DMS 273 (cell line): ENCODE measurements at regions not wholly inside any gene's neighbourhood (a gene's known extent, or its start where the extent isn't known, plus 50 kb on each side); places are given as distances from the start of the nearest gene placed in this dataset.
A peak's percentile ranks its signal among the peaks of the same experiment; 100 is the strongest.
"Not testable (repeated sequence)": the region's sequence is repeated elsewhere in the genome, so short reads cannot be mapped to it uniquely, and the experiment has no call there.

Source experiments
- DNase-seq: peaks from one replicate; lab custom pipeline; 2025; ENCODE audit not compliant: unreplicated experiment; lab: John Stamatoyannopoulos, UW

DNA sequence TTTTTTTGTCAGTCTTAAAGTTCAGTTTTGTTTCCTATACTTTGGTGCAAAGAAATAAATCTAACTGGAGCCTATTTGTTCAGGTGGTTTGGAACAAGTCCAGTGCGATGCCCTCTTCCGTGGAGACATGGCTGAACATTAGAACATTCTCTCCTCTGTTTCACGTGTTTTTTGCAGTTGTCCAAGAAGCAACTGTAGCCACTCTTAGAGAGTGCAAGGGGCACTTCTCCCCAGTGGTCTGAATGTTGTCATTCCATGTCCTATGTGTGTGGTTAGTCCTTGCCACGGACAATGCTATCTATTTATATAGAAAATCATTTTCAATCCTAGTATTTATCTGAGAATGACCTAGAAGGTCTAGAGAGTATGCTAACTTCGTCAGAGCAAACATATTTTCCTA, 1232.5 kb upstream of the SEL1L start:
- no peak for DNase-seq

GRCh38 chr14:82766996-82767395, 1233.3 kb upstream of the SEL1L start:
- no peak for DNase-seq

DNA sequence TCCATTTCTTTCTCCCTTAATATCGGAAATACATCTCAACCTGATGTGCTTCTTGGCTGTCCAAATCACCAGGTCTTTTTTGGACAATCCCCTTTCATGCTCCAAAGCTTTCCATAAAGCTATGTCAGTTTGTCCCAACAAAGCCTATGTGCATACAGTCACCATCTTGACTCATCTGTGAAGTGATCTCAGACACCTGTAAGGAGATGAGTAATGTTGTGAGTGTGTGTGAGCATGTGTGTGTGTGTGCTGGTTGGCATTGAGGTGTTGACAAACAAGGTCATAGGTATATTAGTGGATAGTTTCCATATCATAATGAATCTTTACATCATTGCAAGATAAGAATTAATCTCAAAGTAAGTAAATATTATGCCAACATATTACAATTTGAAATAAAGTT, 1243.3 kb upstream of the SEL1L start:
- no peak for DNase-seq

DNA sequence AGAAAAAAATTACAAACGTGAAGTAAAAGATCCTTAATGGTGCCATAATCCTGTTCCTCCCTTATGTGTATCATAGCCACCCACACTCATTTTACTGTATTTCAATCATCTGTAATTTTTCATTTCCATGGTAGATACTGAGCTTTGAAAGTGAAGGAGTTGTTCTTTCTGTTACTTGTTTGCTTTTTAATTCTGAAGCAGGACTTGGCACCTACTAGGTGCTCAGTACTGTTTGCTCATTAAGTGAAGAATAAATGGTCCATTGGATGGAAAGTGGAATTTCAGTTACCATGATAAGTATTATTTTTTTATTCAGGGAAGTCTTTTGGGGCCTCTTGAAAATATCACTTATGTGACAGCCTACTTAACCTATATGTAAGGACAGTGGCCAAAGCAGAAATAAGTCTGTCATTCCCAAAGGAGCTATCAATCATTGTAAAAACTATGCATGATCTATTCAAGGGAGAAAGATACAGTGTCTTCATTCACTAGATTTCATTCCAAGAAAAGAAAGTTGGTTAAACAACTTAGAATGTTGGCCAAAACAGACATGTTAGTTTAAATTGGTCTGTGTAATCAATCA, 1244.4 kb upstream of the SEL1L start:
- no peak for DNase-seq

- DNase-seq, result no peak
Measured at GRCh38 chr14:82778601-82779000, 1244.9 kb upstream of the SEL1L start.

DNA sequence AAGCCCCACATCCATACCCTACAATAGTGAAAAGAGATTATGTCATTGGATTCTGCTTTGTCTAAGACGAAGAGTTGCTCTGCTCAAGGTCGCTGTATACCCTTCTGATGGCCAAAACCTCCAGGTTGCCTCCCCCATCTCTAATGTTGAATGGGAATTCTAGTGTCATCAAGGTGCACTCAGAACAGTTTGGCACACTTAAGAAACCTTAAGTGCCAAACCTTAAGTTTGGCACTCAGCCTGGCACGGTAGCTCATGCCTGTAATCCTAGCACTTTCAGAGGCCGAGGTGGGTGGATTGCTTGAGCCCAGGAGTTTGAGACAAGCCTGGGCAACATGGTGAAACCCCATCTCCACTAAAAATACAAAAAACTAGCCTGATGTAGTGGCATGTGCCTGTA, 1245.6 kb upstream of the SEL1L start:
- DNase-seq, result no peak

DNA sequence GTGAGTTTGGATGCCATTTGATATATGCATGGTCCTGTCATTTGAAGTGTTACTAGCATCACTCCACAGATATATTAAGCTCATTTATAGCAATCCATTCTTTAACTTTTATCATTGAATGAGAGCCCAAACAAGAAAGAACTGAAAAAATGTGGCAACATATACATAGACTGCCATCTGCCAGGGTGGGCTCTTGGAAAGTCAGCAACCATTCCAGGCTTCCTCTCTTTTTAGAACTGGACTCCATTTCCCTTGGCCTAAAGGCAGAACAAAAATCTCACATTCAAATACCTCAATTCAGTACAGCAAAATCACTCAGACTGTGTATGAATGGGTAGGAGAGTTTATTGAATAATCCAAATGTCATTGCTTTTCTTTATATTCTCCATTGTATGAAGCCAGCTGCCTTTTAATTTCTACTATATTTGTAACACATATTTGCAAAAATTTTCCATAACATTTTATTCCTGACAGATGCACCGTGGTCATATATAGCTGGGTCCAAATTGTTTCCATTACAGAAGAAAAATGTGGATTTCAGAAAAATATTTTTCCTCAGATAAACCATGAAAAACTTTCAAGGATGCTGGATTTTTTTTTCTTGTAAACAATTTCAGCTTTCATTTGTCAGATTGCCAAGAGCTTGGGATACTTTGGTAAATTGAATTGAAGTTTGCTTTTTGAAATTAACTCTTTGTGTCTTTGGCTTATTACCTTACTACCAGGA, 1252.3 kb upstream of the SEL1L start:
- no peak for DNase-seq

- DNase-seq, result no peak
Measured at GRCh38 chr14:82786483-82786880, 1252.8 kb upstream of the SEL1L start.

GRCh38 chr14:82796086-82796485, 1262.4 kb upstream of the SEL1L start:
- DNase-seq, result no peak

GRCh38 chr14:82798276-82798675, 1264.6 kb upstream of the SEL1L start:
- DNase-seq, result no peak

DNA sequence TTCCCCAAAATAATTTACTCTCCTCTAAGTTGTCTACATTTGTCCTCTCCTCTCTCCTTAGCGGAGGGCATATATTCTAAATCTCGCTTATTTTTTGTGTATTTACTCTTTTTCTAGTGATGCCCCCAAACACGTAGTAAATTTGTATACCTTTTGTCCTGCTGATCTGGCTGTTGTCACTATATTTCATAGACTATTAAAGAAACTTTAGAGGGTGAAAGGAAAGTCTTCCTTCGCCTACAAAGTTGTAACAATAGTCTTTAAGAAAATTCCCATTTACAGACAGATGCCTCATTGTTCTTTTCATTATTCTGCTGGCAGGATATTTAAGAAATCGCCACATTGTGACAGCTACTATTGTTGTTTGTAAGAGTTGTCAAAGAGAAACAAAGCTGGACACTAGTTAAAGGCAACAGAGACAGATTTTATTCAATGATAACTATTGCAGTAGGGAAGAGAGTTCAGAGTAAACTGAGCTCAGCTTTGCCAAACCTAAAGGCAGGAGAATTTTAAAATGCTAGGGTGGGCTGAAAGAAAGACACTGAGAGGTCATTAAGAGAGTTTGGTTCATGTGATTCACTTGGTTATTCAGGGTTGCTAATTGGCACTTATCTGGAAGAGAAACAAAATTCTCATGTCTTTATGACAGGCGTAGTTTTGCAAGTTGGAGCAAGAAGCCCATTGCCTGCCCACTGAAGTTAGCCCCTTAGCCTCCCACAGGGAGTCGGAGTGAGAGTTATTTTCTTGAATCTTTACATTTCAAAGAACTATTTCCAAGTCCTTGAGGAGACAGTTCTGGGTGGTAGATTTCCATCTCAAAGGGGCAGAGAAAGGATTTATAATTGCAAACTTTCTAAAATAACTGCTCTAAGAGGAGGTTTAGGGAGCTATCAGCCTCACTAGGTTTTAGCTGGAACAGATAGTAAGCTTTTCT, 1272.5 kb upstream of the SEL1L start:
- DNase-seq, result no peak

DNA sequence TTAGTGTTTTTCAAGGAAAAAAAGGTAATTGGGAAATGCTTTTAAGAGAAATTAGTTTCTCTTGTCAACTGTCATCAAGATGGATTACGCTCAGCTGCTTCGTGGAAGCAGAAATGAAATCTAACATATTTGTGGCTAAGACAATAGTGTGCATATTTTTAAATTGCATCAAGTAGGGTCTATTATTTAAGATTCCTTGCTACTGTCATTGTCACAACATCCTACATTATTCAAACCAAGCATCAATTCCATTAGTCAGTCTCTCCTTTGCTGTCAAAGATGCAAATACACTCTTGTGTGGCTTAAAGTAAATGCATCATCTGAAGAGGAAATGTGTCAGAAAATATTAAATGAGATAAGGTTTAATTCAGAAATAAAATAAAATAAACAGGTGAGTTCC, 1277.6 kb upstream of the SEL1L start:
- no peak for DNase-seq

DNA sequence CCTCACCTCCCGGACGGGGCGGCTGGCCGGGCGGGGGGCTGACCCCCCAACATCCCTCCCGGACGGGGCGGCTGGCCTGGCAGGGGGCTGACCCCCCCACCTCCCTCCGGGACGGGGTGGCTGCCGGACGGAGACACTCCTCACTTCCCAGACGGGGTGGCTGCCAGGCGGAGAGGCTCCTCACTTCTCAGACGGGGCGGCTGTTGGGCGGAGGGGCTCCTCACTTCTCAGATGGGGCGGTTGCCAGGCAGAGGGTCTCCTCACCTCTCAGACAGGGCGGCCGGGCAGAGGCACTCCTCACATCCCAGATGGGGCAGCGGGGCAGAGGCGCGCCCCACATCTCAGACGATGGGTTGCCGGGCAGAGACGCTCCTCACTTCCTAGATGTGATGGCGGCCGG, 1280.7 kb upstream of the SEL1L start:
- not testable (repeated sequence) for DNase-seq

DNA sequence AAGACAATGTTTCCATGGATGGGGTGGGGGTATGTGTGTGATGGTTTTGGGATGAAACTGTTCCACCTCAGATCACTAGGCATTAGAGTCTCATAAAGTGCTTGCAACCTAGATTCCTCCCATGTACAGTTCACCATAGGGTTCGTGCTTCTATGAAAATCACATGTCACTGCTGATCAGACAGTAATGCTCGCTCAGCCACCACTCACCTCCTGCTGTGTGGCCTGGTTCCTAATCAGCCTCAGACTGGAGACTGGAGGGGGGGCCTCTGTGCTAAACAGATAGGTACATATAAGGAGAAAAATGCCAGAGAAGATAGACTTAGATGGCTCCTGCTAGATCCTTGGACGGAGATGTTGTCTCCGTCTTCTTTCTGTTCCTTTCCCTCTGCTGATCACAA, 1296.9 kb upstream of the SEL1L start:
- DNase-seq, result no peak

DNA sequence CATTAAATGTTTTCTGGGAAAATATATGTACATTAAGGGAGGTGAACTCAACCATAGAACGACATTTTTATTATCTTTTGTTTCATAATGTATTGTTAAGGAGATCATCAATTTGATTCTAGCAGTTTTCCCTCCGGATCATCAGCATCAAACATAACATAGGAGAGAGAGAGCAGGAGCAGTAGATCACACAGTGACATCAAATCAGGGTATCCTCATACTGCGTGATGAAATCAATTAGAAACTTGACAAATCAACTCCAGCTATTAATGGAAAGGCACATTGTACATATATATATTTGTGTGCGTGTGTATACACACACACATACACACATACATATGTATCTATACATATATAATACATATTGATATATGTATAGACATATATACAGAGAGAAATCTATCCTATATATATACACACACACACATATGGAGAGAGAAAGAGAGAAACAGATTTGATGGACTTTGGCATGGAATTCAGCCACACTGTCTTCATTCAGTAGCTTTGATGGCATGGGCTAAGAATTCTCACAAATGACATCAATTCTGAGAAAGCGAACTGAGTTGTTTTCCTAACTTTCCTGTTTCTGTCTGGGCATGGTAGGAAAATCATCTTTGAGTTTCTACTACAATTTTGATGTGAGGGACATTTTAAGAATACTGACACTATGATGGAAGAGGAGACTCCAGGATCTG, 1302.8 kb upstream of the SEL1L start:
- DNase-seq, result no peak

GRCh38 chr14:82837611-82838140, 1304.0 kb upstream of the SEL1L start:
- no peak for DNase-seq

DNA sequence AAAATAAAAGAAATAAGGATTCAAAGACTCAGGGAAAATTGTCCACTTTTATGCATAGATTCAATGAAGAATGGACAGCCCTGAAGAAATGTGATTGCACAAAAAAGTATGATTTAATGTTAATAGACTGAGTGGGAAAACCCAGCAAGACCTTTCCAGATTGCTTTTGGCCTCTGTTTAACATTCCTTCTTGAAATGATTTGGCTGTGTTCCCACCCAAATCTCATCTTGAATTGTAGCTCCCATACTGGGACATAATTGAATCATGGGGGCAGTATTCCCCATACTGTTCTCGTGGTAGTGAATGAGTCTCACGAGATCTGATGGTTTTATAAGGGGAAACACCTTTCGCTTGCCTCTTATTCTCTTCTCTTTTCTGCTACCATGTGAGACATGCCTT, 1316.9 kb upstream of the SEL1L start:
- DNase-seq, result no peak

DNA sequence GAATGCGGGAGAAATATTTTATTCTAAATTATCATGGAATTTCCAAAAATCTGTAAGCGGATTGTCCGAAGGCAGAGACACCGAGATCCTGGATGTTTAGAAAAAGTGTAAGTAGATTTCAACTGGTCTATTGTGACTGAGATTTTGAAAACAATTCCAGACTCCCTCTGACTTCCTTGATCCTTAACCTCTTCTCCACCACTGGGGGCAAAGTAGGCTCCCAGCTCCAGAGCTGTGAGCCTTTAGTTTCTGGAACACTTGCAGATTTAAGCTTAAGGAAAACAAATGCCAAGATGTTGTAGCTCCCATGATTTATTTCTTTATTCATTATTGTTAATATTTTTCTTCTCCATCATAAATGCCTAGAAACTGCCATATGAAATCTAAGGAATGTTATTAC, 1320.5 kb upstream of the SEL1L start:
- no peak for DNase-seq

- DNase-seq, result no peak
Measured at GRCh38 chr14:82854901-82855300, 1321.2 kb upstream of the SEL1L start.

- DNase-seq, result peak; percentile 34
Measured at GRCh38 chr14:82855912-82856391, 1322.3 kb upstream of the SEL1L start.

GRCh38 chr14:82861313-82861712, 1327.7 kb upstream of the SEL1L start:
- no peak for DNase-seq
